ENCODE measurements at regions not wholly inside any gene's neighbourhood (a gene's known extent, or its start where the extent isn't known, plus 50 kb on each side); places are given as distances from the start of the nearest gene placed in this dataset.

- TF ChIP-seq, protein P1, sequence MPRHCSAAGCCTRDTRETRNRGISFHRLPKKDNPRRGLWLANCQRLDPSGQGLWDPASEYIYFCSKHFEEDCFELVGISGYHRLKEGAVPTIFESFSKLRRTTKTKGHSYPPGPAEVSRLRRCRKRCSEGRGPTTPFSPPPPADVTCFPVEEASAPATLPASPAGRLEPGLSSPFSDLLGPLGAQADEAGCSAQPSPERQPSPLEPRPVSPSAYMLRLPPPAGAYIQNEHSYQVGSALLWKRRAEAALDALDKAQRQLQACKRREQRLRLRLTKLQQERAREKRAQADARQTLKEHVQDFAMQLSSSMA (CRISPR knock-in tag; IDR thresholded peaks at IDR 0.05), result no peak
- no peak for TF ChIP-seq KLF6 (CRISPR knock-in tag; IDR thresholded peaks at IDR 0.05; ENCODE audit: borderline replicate concordance)
- no peak for TF ChIP-seq NR1H2 (CRISPR knock-in tag; IDR thresholded peaks at IDR 0.05)
Measured at GRCh38 chr4:111923786-111924185, 221.5 kb upstream of the FAM241A start (continued).

- ChIA-PET POLR2A (no interaction called here), CTCF (ENCODE audit: low intra/inter-chr PET ratio) (no interaction called here)
- no peaks in the 10 kb centered on the region for H3K9me3 ChIP-seq (replicated peaks; ENCODE audit: control insufficient read depth, insufficient read depth, low read depth, low read length)
- H3K27me3 ChIP-seq (ENCODE audit: control insufficient read depth in 2 of 2, insufficient read depth in 2 of 2, low read length in 2 of 2), result no peaks in the 10 kb centered on the region
- FAIRE-seq (no peak), DNase-seq (ENCODE audit: extremely low read depth in 1 of 4, low spot score in 3 of 4) (no peak), ATAC-seq (no peak)
- H3K4me1 ChIP-seq (replicated peaks in 1 of 2; ENCODE audit: control insufficient read depth in 2 of 2, insufficient read depth in 2 of 2, low read length in 2 of 2), result no peaks in the 10 kb centered on the region
- H3K9me1 ChIP-seq (ENCODE audit: control insufficient read depth, insufficient read depth, low read length), result no peaks in the 10 kb centered on the region
- no peak overlapping the region for H3K4me3 ChIP-seq
- no peak overlapping the region for H3K4me2 ChIP-seq (ENCODE audit: insufficient read depth, low read length)
- H3K79me2 ChIP-seq (ENCODE audit: control insufficient read depth, insufficient read depth, low read length), result no peaks in the 10 kb centered on the region
- no peak overlapping the region for H2AFZ ChIP-seq (ENCODE audit: low read depth, low read length)
- WGBS (ENCODE audit: insufficient coverage, low coverage, missing lambda C conversion rate), result 10% methylated on average over 1 of the region's 1 CpG
- no peak overlapping the region for H3K9ac ChIP-seq (ENCODE audit: insufficient read depth in 1 of 2, low read depth in 2 of 2, low read length in 2 of 2)
- TF ChIP-seq HMGN3 (IDR thresholded peaks at IDR 0.05; ENCODE audit: borderline replicate concordance, extremely low read depth, insufficient read length, low read depth, low read length) (no peak), EP400 (IDR thresholded peaks at IDR 0.05) (no peak), ZNF253 (CRISPR knock-in tag; conservative IDR thresholded peaks at IDR 0.05) (no peak), CAMTA2 (CRISPR knock-in tag; conservative IDR thresholded peaks at IDR 0.05) (no peak), KLF10 (CRISPR knock-in tag; IDR thresholded peaks at IDR 0.05) (no peak), ERF (CRISPR knock-in tag; IDR thresholded peaks at IDR 0.05) (no peak), MEF2D (tag; conservative IDR thresholded peaks at IDR 0.05; ENCODE audit: low read depth) (no peak), ZKSCAN1 (IDR thresholded peaks at IDR 0.05; ENCODE audit: low read depth, low read length) (no peak), NONO (IDR thresholded peaks at IDR 0.05; ENCODE audit: low read depth in 2 of 2, low read length in 1 of 2) (no peak), PCBP1 (IDR thresholded peaks at IDR 0.05; ENCODE audit: low read depth, low read length, poor library complexity, severe bottlenecking) (no peak), ZBTB7A (IDR thresholded peaks at IDR 0.05; ENCODE audit: borderline replicate concordance, control insufficient read depth, low read depth, low read length) (no peak), MEIS2 (IDR thresholded peaks at IDR 0.05; ENCODE audit: partially characterized antibody) (no peak), SREBF2 (CRISPR knock-in tag; IDR thresholded peaks at IDR 0.05) (no peak), ESRRB (CRISPR knock-in tag; IDR thresholded peaks at IDR 0.05; ENCODE audit: borderline replicate concordance) (no peak)
- TF ChIP-seq, protein P2, sequence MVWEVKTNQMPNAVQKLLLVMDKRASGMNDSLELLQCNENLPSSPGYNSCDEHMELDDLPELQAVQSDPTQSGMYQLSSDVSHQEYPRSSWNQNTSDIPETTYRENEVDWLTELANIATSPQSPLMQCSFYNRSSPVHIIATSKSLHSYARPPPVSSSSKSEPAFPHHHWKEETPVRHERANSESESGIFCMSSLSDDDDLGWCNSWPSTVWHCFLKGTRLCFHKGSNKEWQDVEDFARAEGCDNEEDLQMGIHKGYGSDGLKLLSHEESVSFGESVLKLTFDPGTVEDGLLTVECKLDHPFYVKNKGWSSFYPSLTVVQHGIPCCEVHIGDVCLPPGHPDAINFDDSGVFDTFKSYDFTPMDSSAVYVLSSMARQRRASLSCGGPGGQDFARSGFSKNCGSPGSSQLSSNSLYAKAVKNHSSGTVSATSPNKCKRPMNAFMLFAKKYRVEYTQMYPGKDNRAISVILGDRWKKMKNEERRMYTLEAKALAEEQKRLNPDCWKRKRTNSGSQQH (CRISPR knock-in tag; IDR thresholded peaks at IDR 0.05), result no peak
- no TSS peak for BruUV-seq (replicated peaks)
- in situ Hi-C loops (cut with MboI) (no loop called here), intact Hi-C loops (cut with micrococcal nuclease) (no loop called here)
- H3K36me3 ChIP-seq (ENCODE audit: control insufficient read depth, insufficient read depth, low read length), result no peaks in the 10 kb centered on the region
- H3K27ac ChIP-seq (ENCODE audit: extremely low read depth, low read depth, low read length), result no peak overlapping the region
- no peaks in the 10 kb centered on the region for H4K20me1 ChIP-seq (replicated peaks; ENCODE audit: control insufficient read depth, insufficient read depth, low read length)
Measured at GRCh38 chr4:111924696-111925095, 220.6 kb upstream of the FAM241A start.
